ENCODE measurements at regions not wholly inside any gene's neighbourhood (a gene's known extent, or its start where the extent isn't known, plus 50 kb on each side); places are given as distances from the start of the nearest gene placed in this dataset.

GRCh38 chr9:13445103-13445500 lies 165.6 kb upstream of the MPDZ start:
- TF ChIP-seq CTCF (IDR thresholded peaks at IDR 0.05; ENCODE audit: insufficient read depth, low read length) (no peak), GABPA (IDR thresholded peaks at IDR 0.05; ENCODE audit: low read depth) (no peak), POLR2AphosphoS5 (IDR thresholded peaks at IDR 0.05; ENCODE audit: low read depth) (no peak), SPI1 (IDR thresholded peaks at IDR 0.05; ENCODE audit: borderline replicate concordance, low read depth) (no peak), REST (IDR thresholded peaks at IDR 0.05; ENCODE audit: insufficient replicate concordance, low read depth) (no peak)
- no peaks in the 10 kb centered on the region for H3K27me3 ChIP-seq (ENCODE audit: insufficient read depth, poor library complexity, severe bottlenecking)
- H3K27ac ChIP-seq (replicated peaks) = no peak overlapping the region
- DNase-seq (ENCODE audit: low read depth in 1 of 2, low spot score in 1 of 2) = no peak
- H3K4me3 ChIP-seq (replicated peaks; ENCODE audit: insufficient read depth, low read length) = no peak overlapping the region

DNA sequence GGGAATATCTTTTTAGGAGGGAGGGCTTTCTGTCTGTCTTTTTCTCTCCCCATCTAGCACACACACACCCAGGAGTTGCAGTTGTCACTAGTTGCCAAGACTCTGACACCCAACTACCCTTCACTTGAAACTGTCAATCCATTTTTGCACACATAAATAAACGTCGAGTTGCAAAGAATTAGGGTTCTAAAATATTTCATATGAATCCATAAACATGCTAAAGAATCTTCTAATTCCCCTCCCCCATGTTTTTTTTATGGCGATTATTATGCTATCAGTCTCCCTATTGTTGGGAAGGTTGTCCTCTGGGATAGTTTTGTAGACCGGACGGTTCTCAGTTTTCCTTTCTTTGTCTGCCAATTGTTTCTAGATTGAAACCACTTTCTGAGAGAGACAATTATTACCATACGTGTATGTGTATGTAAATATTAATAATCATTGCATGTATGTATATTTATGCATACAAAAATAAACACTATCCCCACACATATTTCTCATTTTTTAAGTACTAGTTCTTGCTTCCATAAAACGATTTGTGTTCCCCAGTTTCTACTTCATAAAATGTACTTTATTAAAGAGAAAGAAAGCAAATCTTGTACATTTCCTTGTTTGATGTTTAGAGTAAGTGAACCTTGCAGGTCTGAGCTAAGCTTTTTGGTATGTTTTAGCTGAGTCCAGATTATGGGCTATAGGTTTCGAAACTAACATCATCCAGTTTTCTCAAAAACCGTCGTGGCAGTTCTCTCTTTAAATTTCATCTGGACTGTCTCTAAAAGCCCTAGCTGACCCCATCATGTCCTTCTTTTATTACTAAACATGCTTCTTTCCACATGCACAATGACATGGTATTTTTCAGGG lies 165.0 kb upstream of the MPDZ start:
- Histone ChIP-seq H3K27ac (replicated peaks) (no peak overlapping the region), H3K4me3 (replicated peaks; ENCODE audit: insufficient read depth, low read length) (no peak overlapping the region), H3K27me3 (ENCODE audit: insufficient read depth, poor library complexity, severe bottlenecking) (no peaks in the 10 kb centered on the region)
- no peak for TF ChIP-seq GABPA (IDR thresholded peaks at IDR 0.05; ENCODE audit: low read depth)
- no peak for TF ChIP-seq CTCF (IDR thresholded peaks at IDR 0.05; ENCODE audit: insufficient read depth, low read length)
- TF ChIP-seq REST (IDR thresholded peaks at IDR 0.05; ENCODE audit: insufficient replicate concordance, low read depth) = no peak
- no peak for TF ChIP-seq POLR2AphosphoS5 (IDR thresholded peaks at IDR 0.05; ENCODE audit: low read depth)
- no peak for DNase-seq (ENCODE audit: low read depth in 1 of 2, low spot score in 1 of 2)

DNA sequence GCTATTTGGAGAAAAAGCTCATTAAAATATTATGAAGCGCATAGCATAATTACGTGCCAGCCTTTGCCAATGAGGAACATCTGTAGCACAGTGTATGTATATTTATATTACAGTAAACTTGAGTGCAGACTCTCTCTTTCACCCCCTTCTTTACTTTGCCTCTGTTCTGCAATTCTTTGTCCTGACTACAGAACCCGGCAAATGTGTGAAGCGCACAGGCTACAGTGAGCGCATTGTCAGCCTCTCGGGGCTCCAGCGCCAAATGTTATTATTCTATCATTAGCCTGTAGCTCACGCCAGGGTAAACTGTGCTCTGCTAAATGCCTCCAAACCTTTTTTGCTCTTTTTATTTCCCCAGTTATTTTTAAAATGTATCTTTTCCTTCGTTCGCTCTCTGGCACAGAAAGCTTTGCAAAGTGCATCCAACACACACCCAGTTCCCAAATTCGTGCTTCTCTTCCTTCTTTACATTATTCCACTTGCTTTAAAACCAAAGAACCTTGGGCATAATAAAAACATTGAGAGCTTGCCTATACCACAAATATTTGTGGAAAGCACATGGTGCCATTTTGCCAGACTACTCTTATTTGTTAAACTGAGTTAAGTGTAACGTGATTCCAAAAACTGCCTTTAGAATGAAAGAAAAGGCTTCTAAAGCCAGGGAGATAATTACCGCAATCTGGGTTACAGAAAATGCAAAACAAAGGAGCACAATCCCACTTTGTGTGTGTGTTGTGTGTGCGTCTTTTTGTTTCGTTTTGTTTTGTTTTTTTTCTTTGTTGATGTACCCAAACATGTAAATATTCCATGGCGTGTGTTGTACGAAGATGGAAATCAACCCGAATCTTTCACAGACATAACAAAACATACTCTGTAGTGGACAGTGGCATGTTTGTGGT lies 164.1 kb upstream of the MPDZ start:
- no peak overlapping the region for H3K4me3 ChIP-seq (replicated peaks; ENCODE audit: insufficient read depth, low read length)
- no peak overlapping the region for H3K27ac ChIP-seq (replicated peaks)
- no peaks in the 10 kb centered on the region for H3K27me3 ChIP-seq (ENCODE audit: insufficient read depth, poor library complexity, severe bottlenecking)
- TF ChIP-seq SPI1 (IDR thresholded peaks at IDR 0.05; ENCODE audit: borderline replicate concordance, low read depth) (no peak), REST (IDR thresholded peaks at IDR 0.05; ENCODE audit: insufficient replicate concordance, low read depth) (no peak), GABPA (IDR thresholded peaks at IDR 0.05; ENCODE audit: low read depth) (no peak), POLR2AphosphoS5 (IDR thresholded peaks at IDR 0.05; ENCODE audit: low read depth) (no peak), CTCF (IDR thresholded peaks at IDR 0.05; ENCODE audit: insufficient read depth, low read length) (no peak)
- no peak for DNase-seq (ENCODE audit: low read depth in 1 of 2, low spot score in 1 of 2)
